ENCODE measurements at regions not wholly inside any gene's neighbourhood (a gene's known extent, or its start where the extent isn't known, plus 50 kb on each side); places are given as distances from the start of the nearest gene placed in this dataset.

- no peaks in the 10 kb centered on the region for H3K9me3 Mint-ChIP-seq
- ATAC-seq (ENCODE audit: low read depth in 2 of 2): no peak
- no peaks in the 10 kb centered on the region for H3K9me3 ChIP-seq (ENCODE audit: control insufficient read depth in 2 of 2, low read length in 2 of 2)
- no peak overlapping the region for H3K4me3 ChIP-seq (ENCODE audit: low read depth, low read length)
- H3K27me3 Mint-ChIP-seq: peaks cover 12% of the 10 kb centered on the region
- H3K4me3 Mint-ChIP-seq: no peak overlapping the region
- no peaks in the 10 kb centered on the region for H3K27me3 ChIP-seq (ENCODE audit: control insufficient read depth, insufficient read depth, low read length)
- H3K4me1 Mint-ChIP-seq: no peaks in the 10 kb centered on the region
- H3K27ac Mint-ChIP-seq: no peak overlapping the region
- no peaks in the 10 kb centered on the region for H3K36me3 ChIP-seq (ENCODE audit: control insufficient read depth, insufficient read depth, low read length)
- H3K4me1 ChIP-seq (ENCODE audit: control insufficient read depth, insufficient read depth, low read length, poor library complexity, severe bottlenecking): no peaks in the 10 kb centered on the region
- no peak overlapping the region for H3K27ac ChIP-seq (ENCODE audit: insufficient read depth, low read length, poor library complexity, severe bottlenecking)
- no peak for DNase-seq
- no peaks in the 10 kb centered on the region for H3K36me3 Mint-ChIP-seq
These were observed 104.3 kb downstream of the ARL6IP6 start for GRCh38 chr2:152822676-152823075.

GRCh38 chr2:152820048-152820447 is 101.6 kb downstream of the ARL6IP6 start:
- peaks cover 0 to 1% (median 0%) of the 10 kb centered on the region in 7 donors for H3K9me3 Mint-ChIP-seq

GRCh38 chr2:152815634-152816257 is 97.3 kb downstream of the ARL6IP6 start:
- H3K36me3 ChIP-seq (ENCODE audit: control insufficient read depth, insufficient read depth, low read length): no peaks in the 10 kb centered on the region
- Mint-ChIP-seq H3K4me1 (no peaks in the 10 kb centered on the region), H3K9me3 (peaks cover 0 to 16% (median 4%) of the 10 kb centered on the region in 7 donors), H3K27ac (no peak overlapping the region), H3K36me3 (no peaks in the 10 kb centered on the region), H3K4me3 (no peak overlapping the region), H3K27me3 (peaks cover 17% of the 10 kb centered on the region)
- no peak overlapping the region for H3K27ac ChIP-seq (ENCODE audit: insufficient read depth, low read length, poor library complexity, severe bottlenecking)
- H3K4me3 ChIP-seq (ENCODE audit: low read depth, low read length): no peak overlapping the region
- DNase-seq (no peak), ATAC-seq (ENCODE audit: low read depth in 2 of 2) (no peak)
- peaks cover 0 to 4% of the 10 kb centered on the region in 2 experiments for H3K9me3 ChIP-seq (ENCODE audit: control insufficient read depth in 2 of 2, low read length in 2 of 2)
- no peaks in the 10 kb centered on the region for H3K27me3 ChIP-seq (ENCODE audit: control insufficient read depth, insufficient read depth, low read length)
- no peaks in the 10 kb centered on the region for H3K4me1 ChIP-seq (ENCODE audit: control insufficient read depth, insufficient read depth, low read length, poor library complexity, severe bottlenecking)

More at GRCh38 chr2:152820048-152820447, 101.6 kb downstream of the ARL6IP6 start:
- no peaks in the 10 kb centered on the region for H3K36me3 ChIP-seq (ENCODE audit: control insufficient read depth, insufficient read depth, low read length)
- H3K27me3 ChIP-seq (ENCODE audit: control insufficient read depth, insufficient read depth, low read length): no peaks in the 10 kb centered on the region
- Mint-ChIP-seq H3K27me3 (peaks cover 17% of the 10 kb centered on the region), H3K36me3 (no peaks in the 10 kb centered on the region), H3K27ac (no peak overlapping the region), H3K4me1 (no peaks in the 10 kb centered on the region), H3K4me3 (no peak overlapping the region)
- H3K27ac ChIP-seq (ENCODE audit: insufficient read depth, low read length, poor library complexity, severe bottlenecking): no peak overlapping the region
- no peaks in the 10 kb centered on the region for H3K9me3 ChIP-seq (ENCODE audit: control insufficient read depth in 2 of 2, low read length in 2 of 2)
- DNase-seq (no peak), ATAC-seq (ENCODE audit: low read depth in 2 of 2) (no peak)
- H3K4me1 ChIP-seq (ENCODE audit: control insufficient read depth, insufficient read depth, low read length, poor library complexity, severe bottlenecking): no peaks in the 10 kb centered on the region
- H3K4me3 ChIP-seq (ENCODE audit: low read depth, low read length): no peak overlapping the region

- H3K27ac ChIP-seq (ENCODE audit: insufficient read depth, low read length, poor library complexity, severe bottlenecking): no peak overlapping the region
- Mint-ChIP-seq H3K27me3 (peaks cover 17% of the 10 kb centered on the region), H3K9me3 (peaks cover 0 to 16% (median 4%) of the 10 kb centered on the region in 7 donors), H3K4me1 (no peaks in the 10 kb centered on the region), H3K36me3 (no peaks in the 10 kb centered on the region), H3K27ac (no peak overlapping the region), H3K4me3 (no peak overlapping the region)
- H3K27me3 ChIP-seq (ENCODE audit: control insufficient read depth, insufficient read depth, low read length): no peaks in the 10 kb centered on the region
- H3K36me3 ChIP-seq (ENCODE audit: control insufficient read depth, insufficient read depth, low read length): no peaks in the 10 kb centered on the region
- DNase-seq: no peak
- no peak for ATAC-seq (ENCODE audit: low read depth in 2 of 2)
- H3K4me1 ChIP-seq (ENCODE audit: control insufficient read depth, insufficient read depth, low read length, poor library complexity, severe bottlenecking): no peaks in the 10 kb centered on the region
- H3K4me3 ChIP-seq (ENCODE audit: low read depth, low read length): no peak overlapping the region
- peaks cover 0 to 4% of the 10 kb centered on the region in 2 experiments for H3K9me3 ChIP-seq (ENCODE audit: control insufficient read depth in 2 of 2, low read length in 2 of 2)
These were observed 96.1 kb downstream of the ARL6IP6 start for GRCh38 chr2:152814475-152815030.

- H3K4me1 Mint-ChIP-seq: no peaks in the 10 kb centered on the region
- H3K36me3 ChIP-seq (ENCODE audit: control insufficient read depth, insufficient read depth, low read length): no peaks in the 10 kb centered on the region
- H3K27me3 Mint-ChIP-seq: peaks cover 16% of the 10 kb centered on the region
- H3K27ac Mint-ChIP-seq: no peak overlapping the region
- H3K4me3 ChIP-seq (ENCODE audit: low read depth, low read length): no peak overlapping the region
- DNase-seq (no peak), ATAC-seq (ENCODE audit: low read depth in 2 of 2) (no peak)
- no peak overlapping the region for H3K27ac ChIP-seq (ENCODE audit: insufficient read depth, low read length, poor library complexity, severe bottlenecking)
- peaks cover 0 to 16% (median 4%) of the 10 kb centered on the region in 7 donors for H3K9me3 Mint-ChIP-seq
- H3K9me3 ChIP-seq (ENCODE audit: control insufficient read depth in 2 of 2, low read length in 2 of 2): peaks cover 0 to 4% of the 10 kb centered on the region in 2 experiments
- no peak overlapping the region for H3K4me3 Mint-ChIP-seq
- no peaks in the 10 kb centered on the region for H3K27me3 ChIP-seq (ENCODE audit: control insufficient read depth, insufficient read depth, low read length)
- H3K4me1 ChIP-seq (ENCODE audit: control insufficient read depth, insufficient read depth, low read length, poor library complexity, severe bottlenecking): no peaks in the 10 kb centered on the region
- H3K36me3 Mint-ChIP-seq: no peaks in the 10 kb centered on the region
These were observed 94.9 kb downstream of the ARL6IP6 start for GRCh38 chr2:152813351-152813750.

Data from CD4-positive, CD25-positive, alpha-beta regulatory T cell (primary cell).